Thyroid gland (tissue), 4 donors: ENCODE measurements at regions not wholly inside any gene's neighbourhood (a gene's known extent, or its start where the extent isn't known, plus 50 kb on each side); places are given as distances from the start of the nearest gene placed in this dataset.

Source experiments
- CTCF ChIP-seq, 6 experiments: fragments of 200-600 bp in 3 of 6; fragments of 450-650 bp in 3 of 6; sonication (generic) in 3 of 6; IDR thresholded peaks; one replicate each; pipeline ENCODE4 v1.5.1; 2016 to 2019; ENCODE audit warnings: antibody characterized with exemption in 6 of 6, mild to moderate bottlenecking in 2 of 6, inconsistent platforms in 1 of 6, moderate library complexity in 1 of 6
- POLR2A ChIP-seq, 2 donors: fragments of 450-650 bp; IDR thresholded peaks; one replicate each; pipeline ENCODE4 v1.6.1; 2017; ENCODE audit warnings: antibody characterized with exemption in 2 of 2, mild to moderate bottlenecking in 2 of 2, moderate library complexity in 1 of 2

DNA sequence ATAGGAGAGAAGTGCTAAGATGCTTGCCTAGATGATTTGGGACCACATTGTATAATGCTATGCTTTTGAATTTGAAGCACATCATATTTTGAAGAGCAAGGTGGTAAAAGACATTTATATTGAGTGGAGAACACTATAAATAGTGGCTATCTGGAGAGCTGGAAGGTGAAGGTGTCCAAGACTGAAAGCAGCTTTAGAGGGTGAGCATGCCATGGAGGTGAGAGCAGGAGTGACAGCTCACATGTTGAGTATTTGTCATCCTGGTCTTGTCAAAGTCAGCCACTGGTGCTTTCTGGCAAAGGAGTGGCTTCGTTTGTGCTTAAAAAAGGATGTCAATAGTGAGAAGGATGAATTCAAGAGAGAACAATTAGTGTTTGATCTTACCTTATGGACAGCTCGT is 225.9 kb downstream of the COG6 start:
- TF ChIP-seq POLR2A (IDR thresholded peaks at IDR 0.05) (no peak), CTCF (IDR thresholded peaks at IDR 0.05) (no peak)
